HG03064 (cell line): ENCODE measurements at regions not wholly inside any gene's neighbourhood (a gene's known extent, or its start where the extent isn't known, plus 50 kb on each side); places are given as distances from the start of the nearest gene placed in this dataset.
"Not testable (repeated sequence)": the region's sequence is repeated elsewhere in the genome, so short reads cannot be mapped to it uniquely, and the experiment has no call there.

Experiments used
- ATAC-seq: cut with Tn5 transposase; IDR thresholded peaks from one replicate; pipeline ENCODE4 v1.9.1; 2021; ENCODE audit warnings: low read depth; ENCODE audit not compliant: unreplicated experiment

DNA sequence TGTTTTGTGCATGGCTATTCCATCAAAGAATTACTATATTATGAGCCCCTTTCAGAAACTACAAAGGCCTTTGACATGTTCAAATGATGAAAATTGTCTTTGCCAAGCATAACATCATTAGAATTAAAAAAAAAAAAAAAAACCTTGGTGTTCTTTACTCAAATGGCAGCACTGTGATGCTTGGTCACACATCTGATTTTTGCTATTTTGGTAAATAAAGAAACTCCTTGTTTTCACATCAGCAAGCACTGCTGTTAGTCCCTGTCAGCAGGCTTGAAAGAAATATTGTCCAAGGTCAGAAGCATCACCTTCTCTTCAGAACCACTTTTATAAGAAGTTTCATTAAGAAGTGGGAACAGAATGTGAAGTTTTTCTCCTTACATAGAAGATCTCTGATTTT, 537.3 kb downstream of the MFSD1 start:
- ATAC-seq = no peak

DNA sequence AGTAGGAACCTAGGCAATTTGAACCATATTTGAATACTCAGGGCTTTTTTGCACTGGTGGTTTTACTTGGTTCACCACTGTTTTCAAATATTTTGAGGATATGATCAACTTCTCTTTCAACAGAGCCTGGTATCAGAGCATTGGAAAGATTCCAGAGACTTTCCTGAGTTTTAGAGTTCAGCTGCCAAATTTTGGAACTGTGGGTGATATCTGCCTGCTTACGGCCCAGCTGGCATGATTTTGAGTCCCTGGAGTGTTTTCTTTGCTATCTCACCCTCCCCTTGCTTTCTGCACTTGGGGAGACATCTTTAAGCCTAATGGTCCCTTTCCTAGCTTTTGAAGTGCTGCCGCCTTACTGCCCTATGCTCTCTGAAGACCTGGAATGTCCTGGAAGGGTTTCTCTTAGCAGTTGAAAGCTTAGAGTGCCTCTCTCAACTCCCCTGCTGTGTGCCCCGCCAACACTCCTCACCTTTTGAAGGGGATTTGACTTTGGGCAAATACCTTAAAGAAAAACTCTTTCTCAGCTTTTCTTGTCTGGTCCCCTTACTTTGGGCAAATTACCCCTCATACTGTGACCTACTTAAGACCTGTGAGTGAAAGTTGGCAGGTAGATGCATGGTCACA, 539.1 kb downstream of the MFSD1 start:
- no peak for ATAC-seq

- ATAC-seq = no peak
These were observed 544.5 kb downstream of the MFSD1 start for GRCh38 chr3:159346271-159346903.

DNA sequence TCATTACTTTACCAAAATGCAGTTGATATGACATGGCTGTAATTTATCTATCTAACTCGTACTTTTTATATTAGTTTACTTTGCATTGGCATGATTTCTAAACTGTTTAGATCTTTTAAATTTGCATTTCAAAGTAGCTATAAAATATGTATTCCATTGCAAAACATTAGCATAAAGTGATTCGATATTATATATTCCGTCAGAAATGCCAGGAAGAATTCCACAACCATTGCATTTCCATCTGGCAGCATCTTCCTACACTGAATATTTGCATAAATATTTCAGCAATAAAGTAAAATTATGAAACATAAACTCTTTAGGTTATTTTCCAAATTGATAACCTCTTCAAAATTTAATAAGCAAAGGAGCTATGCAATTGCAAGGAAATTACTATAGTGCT, 546.6 kb downstream of the MFSD1 start:
- no peak for ATAC-seq

- no peak for ATAC-seq
These were observed 554.8 kb downstream of the MFSD1 start for GRCh38 chr3:159356606-159357005.

GRCh38 chr3:159364511-159364910, 562.7 kb downstream of the MFSD1 start:
- no peak for ATAC-seq

GRCh38 chr3:159366476-159366875, 564.6 kb downstream of the MFSD1 start:
- no peak for ATAC-seq

DNA sequence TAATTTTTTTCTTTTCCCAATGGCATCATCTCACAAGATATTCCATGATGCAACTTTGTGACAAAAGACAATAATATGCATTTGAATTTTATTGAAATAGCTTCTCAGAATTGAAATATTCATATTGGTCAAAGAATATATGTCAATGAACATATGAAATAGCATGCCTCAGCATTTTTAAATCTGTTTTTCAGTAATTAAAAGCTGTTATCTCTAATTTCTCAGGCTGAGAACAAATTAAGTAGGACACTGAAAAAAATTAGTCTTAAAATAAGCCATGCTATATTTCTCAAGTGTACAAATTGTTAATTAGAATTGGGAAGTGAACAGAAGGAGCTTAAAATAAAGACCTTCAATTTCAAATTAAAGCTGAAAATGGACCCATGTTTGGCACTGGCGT, 570.1 kb downstream of the MFSD1 start:
- ATAC-seq = no peak

DNA sequence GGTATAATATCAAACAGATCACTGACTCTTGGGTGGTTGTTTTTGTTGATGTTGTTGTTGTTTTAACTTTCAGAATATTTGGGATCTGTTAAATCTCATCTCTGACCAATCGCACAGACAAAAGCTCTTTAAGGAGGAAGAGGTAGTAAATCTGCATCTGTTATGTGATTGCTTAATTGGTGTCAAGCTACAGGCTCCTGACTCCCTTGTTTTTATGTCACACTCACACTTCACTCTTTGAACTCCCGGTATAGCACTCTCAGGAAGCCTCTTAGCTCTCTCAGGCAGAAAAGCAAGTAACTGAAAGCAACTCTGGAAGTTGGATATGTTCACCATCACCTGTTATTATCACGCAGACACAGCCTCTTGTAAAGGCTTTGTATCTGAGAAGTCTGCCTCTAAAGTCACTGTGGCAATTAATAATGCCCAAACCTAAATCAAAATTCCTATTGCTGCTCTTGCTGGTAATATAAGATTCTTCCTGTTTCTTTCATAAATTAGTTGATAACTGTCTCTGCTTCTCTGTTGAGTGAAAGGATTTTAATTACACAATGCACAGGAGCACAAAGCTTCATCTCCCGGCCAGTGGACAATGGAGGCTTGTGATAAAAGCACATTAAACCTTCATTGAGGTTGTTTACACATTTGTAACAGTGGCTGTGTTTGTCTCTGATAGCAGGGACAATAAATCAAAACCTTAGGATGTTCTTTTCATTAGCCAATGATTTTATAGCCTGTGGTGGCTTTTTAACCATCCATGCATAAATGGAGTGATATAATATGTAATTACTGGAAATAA, 576.7 kb downstream of the MFSD1 start:
- ATAC-seq = no peak

- ATAC-seq = no peak
These were observed 579.0 kb downstream of the MFSD1 start for GRCh38 chr3:159380891-159381290.

- ATAC-seq = no peak
These were observed 588.9 kb downstream of the MFSD1 start for GRCh38 chr3:159390656-159391212.

- ATAC-seq = not testable (repeated sequence)
These were observed 591.0 kb upstream of the IL12A start for GRCh38 chr3:159397683-159398082.

DNA sequence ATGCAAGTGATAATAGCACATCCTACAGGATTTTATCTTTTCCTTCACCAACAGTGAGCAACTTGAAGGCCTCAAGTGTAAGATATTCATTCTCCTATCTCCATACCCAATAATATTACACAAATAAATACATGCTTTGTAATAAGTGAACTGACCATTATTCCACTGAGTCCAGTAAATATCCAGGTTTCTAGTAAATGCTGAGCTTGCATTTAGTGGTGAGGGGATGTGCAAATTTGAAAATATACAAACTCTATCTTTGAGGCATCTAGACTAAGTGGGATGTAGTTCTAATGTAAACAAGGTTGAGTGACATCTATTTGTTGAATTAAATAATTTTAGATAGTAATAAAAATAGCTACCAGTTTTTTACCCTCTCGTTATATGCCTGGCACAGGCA, 587.6 kb upstream of the IL12A start:
- ATAC-seq = no peak

DNA sequence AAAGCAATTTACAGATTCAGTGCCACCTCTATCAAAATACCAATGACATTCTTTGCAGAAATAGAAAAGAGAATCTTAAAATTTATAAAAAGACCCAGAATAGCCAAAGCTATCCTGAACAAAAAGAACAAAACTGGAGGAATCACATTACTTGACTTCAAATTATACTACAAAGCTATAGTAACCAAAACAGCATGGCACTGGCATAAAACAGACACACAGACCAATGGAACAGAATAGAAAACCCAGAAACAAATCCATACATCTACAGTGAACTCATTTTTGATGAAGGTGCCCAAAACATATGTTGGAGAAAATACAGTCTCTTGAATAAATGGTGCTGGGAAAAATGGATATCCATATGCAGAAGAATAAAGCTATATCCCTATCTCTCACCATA, 578.9 kb upstream of the IL12A start:
- not testable (repeated sequence) for ATAC-seq

- no peak for ATAC-seq
These were observed 575.3 kb upstream of the IL12A start for GRCh38 chr3:159413319-159413718.

DNA sequence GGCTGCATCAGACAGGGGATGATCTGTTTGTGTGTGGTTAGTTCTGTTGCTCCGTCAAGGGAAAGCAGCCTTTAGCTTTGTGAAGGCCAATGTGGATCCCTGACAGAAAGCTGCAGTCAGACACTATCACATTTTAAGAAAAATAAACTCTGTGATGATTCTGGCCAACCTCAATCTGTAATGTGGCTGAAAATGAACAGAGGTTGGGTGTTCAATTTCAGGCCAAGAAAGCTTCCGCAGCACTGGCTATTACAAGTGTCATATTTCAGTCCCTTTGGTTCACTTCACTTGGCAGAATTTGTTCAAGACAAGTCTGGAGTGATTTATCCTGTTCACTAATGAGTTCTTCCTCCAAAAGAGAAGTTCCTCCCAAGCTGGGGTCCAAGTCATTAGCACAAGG, 571.8 kb upstream of the IL12A start:
- no peak for ATAC-seq

DNA sequence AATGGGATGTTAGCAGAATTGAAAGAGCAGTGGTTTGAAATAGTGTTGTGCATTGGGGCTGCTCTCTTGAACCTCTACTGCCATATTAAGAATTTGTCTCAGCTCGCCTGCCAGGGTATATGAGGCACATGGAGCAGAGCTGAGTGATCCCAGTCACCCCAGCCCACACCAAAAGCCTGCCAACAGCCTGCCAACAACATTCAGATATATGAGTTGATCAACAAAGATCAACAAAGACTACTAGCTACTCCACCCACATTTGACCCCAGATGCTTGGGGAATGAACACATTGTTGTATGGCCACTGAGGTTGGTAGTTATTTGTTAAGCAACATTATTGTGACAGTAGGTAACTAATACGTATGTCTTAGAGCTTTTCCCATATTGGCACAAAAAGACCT, 570.9 kb upstream of the IL12A start:
- no peak for ATAC-seq

DNA sequence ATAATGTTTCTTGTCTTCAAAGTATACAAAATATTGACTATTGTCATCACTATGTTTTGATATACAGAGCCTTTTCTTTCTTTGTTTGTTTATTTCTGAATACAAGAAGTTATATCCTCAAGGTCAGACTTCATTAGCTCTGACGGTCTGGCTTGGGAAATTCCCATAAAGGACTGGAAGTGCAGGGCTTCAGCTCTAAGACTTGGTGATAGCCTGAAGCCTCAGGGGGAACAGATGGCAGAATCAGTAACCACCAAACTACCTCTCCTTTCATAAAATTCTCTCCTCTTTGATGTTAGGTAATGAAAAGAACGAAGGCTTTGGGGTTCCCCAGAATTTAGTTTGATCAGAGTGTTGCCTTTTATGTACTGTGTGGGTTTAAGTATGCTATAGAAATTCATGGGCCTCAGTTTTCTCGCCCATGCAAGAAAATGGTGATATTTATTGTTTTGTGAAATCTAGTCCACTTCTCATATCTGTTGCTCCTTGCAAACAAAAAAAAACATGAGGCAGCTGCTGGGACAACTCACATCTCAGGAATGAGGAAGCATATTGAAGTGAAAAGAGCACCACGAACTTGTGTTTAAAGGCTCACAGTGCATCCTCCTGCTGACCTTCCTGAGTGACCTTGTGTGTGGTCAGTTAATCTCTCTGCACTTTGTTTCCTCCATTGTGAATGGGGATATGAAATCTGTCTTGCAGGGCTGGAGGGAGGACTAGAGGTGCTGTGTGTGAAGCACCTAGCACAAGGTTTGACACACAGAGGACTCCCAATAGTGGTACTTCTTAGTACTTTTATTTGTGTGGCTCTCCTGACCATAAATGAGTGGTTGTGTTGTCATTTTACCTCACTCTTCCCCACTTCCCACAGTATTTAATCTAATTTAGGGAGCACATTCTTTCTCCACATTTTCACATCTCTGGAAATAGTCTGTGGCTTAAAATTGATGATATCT, 569.8 kb upstream of the IL12A start:
- no peak for ATAC-seq

DNA sequence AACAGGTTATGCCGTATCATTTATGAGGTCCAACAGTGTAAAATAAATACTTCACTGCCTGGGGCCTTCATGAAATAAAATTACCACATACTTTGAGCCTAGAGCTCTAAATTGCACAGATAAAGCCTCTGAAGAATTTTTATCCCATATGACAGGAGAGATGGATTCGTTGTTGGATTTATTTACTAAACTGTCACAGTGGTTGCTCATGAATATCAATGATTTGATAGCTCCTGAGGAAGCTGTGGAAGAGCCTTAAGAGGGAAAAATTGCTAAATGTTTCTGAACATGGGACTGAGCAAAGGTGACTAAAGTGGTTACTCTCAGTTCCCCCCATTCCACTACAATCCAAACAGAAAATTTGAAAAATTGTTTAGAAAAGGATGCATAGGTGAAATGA, 558.9 kb upstream of the IL12A start:
- ATAC-seq = no peak

- no peak for ATAC-seq
These were observed 555.8 kb upstream of the IL12A start for GRCh38 chr3:159432682-159433340.
